SK-N-SH (cell line): ENCODE measurements at regions not wholly inside any gene's neighbourhood (a gene's known extent, or its start where the extent isn't known, plus 50 kb on each side); places are given as distances from the start of the nearest gene placed in this dataset.

Experiments
- CTCF ChIA-PET: fragments of 300-600, 350-600 bp; formaldehyde crosslinking; extraction: SDS; loops from one replicate; lab custom pipeline; 2021; lab: Yijun Ruan, JAX
- POLR2A ChIA-PET: fragments of 350-600 bp; sonication (Branson Sonifier 250); formaldehyde crosslinking; extraction: SDS; loops from one replicate; lab custom pipeline; 2020; ENCODE audit warnings: antibody characterized with exemption, inconsistent platforms; lab: Yijun Ruan, JAX
- DNase-seq: peaks from one replicate; pipeline ENCODE4 v3.0.0; 2012
- H2AFZ ChIP-seq: fragments of 200-600 bp; sonication (generic); 2 replicates; pipeline ENCODE4 v1.8.1; 2016; ENCODE audit warnings: antibody characterized with exemption, mild to moderate bottlenecking, low read depth
- H3F3A ChIP-seq: fragments of 200-600 bp; sonication (generic); replicated peaks from 2 replicates; pipeline ENCODE3; 2016; ENCODE audit warnings: antibody characterized with exemption, mild to moderate bottlenecking; ENCODE audit not compliant: insufficient read depth
- H3K27ac ChIP-seq, 2 experiments: fragments of 200-500 bp in 1 of 2; fragments of 200-600 bp in 1 of 2; sonication (Bioruptor generic) in 1 of 2; sonication (generic), shearing (Covaris generic) in 1 of 2; 2 replicates each; pipeline versions ENCODE4 v1.5.1 to v1.6.1; 2014 to 2016; ENCODE audit warnings: low read depth in 2 of 2, inconsistent platforms in 1 of 2, low read length in 1 of 2, mild to moderate bottlenecking in 1 of 2, mixed read lengths in 1 of 2
- H3K27me3 ChIP-seq: fragments of 200-600 bp; sonication (generic), shearing (Covaris generic); 2 replicates; pipeline ENCODE4 v1.6.1; 2016; ENCODE audit warnings: mixed run types; ENCODE audit not compliant: insufficient read depth
- H3K36me3 ChIP-seq, 2 experiments: fragments of 200-500 bp in 1 of 2; fragments of 200-600 bp in 1 of 2; sonication (Bioruptor generic) in 1 of 2; sonication (generic) in 1 of 2; replicated peaks in 1 of 2; 2 replicates each; pipeline versions ENCODE3 to v1.5.1; 2014 to 2016; ENCODE audit warnings: low read length in 1 of 2, mild to moderate bottlenecking in 1 of 2; ENCODE audit not compliant: insufficient read depth in 2 of 2, control insufficient read depth in 1 of 2
- H3K4me1 ChIP-seq, 2 experiments: fragments of 200-500 bp in 1 of 2; fragments of 200-600 bp in 1 of 2; sonication (Bioruptor generic) in 1 of 2; sonication (generic), shearing (Covaris generic) in 1 of 2; 2 replicates each; pipeline versions ENCODE4 v1.5.1 to v1.6.1; 2014 to 2016; ENCODE audit warnings: low read depth in 1 of 2, low read length in 1 of 2, mixed run types in 1 of 2; ENCODE audit not compliant: insufficient read depth in 2 of 2, control insufficient read depth in 1 of 2
- H3K4me2 ChIP-seq: fragments of 200-600 bp; sonication (generic), shearing (Covaris generic); 2 replicates; pipeline ENCODE4 v1.6.1; 2017; ENCODE audit warnings: mixed run types
- H3K4me3 ChIP-seq, 2 experiments: fragments of 200-500 bp in 1 of 2; fragments of 200-600 bp in 1 of 2; sonication (Bioruptor generic) in 1 of 2; sonication (generic), shearing (Covaris generic) in 1 of 2; 2 replicates each; pipeline versions ENCODE4 v1.5.1 to v1.8.1; 2014 to 2016; ENCODE audit warnings: low read depth in 2 of 2, inconsistent platforms in 1 of 2, low read length in 1 of 2, mild to moderate bottlenecking in 1 of 2, mixed read lengths in 1 of 2, moderate library complexity in 1 of 2
- H3K79me2 ChIP-seq: fragments of 200-600 bp; sonication (generic); 2 replicates; pipeline ENCODE4 v1.8.1; 2017; ENCODE audit warnings: mild to moderate bottlenecking; ENCODE audit not compliant: insufficient read depth
- H3K9ac ChIP-seq: fragments of 200-600 bp; sonication (generic); 2 replicates; pipeline ENCODE4 v1.6.1; 2017; ENCODE audit warnings: mixed run types
- H3K9me2 ChIP-seq: fragments of 200-600 bp; sonication (generic); 2 replicates; pipeline ENCODE4 v1.6.1; 2017; ENCODE audit warnings: mixed run types
- H3K9me3 ChIP-seq: fragments of 200-600 bp; sonication (generic); 2 replicates; pipeline ENCODE4 v1.6.1; 2017; ENCODE audit warnings: mixed run types, mild to moderate bottlenecking, moderate library complexity
- H4K20me1 ChIP-seq: fragments of 200-600 bp; sonication (generic); 2 replicates; pipeline ENCODE4 v1.6.1; 2017; ENCODE audit warnings: mild to moderate bottlenecking, mixed run types; ENCODE audit not compliant: insufficient read depth
- ELF1 ChIP-seq: IDR thresholded peaks from 2 replicates; pipeline ENCODE4 v1.4.0; 2012
- FOXJ3 ChIP-seq: sonication (generic); formaldehyde crosslinking; IDR thresholded peaks from 2 replicates; pipeline ENCODE4 v1.5.1; 2020; ENCODE audit warnings: mild to moderate bottlenecking, missing genetic modification reagents
- GATA2 ChIP-seq: sonication (generic); formaldehyde crosslinking; IDR thresholded peaks from 2 replicates; pipeline ENCODE4 v1.5.0; 2020; ENCODE audit warnings: mild to moderate bottlenecking, missing genetic modification reagents
- IRF3 ChIP-seq: fragments of 150-350 bp; IDR thresholded peaks from 2 replicates; pipeline ENCODE4 v1.6.1; 2016; ENCODE audit warnings: mild to moderate bottlenecking, low read depth, low read length
- MXI1 ChIP-seq: IDR thresholded peaks from 2 replicates; pipeline ENCODE4 v1.6.1; 2012; ENCODE audit warnings: mild to moderate bottlenecking, low read depth, low read length, improper control_type of control experiment
- PBX3 ChIP-seq: IDR thresholded peaks from 2 replicates; pipeline ENCODE4; 2012
- REST ChIP-seq: IDR thresholded peaks from 2 replicates; pipeline ENCODE4 v1.6.1; 2012; ENCODE audit warnings: mild to moderate bottlenecking, low read depth, low read length, moderate library complexity
- SIN3A ChIP-seq: IDR thresholded peaks from 2 replicates; pipeline ENCODE4 v1.6.1; 2012; ENCODE audit warnings: low read depth, mild to moderate bottlenecking, low read length, moderate library complexity, borderline replicate concordance
- USF1 ChIP-seq: IDR thresholded peaks from 2 replicates; pipeline ENCODE4 v1.4.0; 2012; ENCODE audit warnings: low read depth, borderline replicate concordance
- whole genome bisulfite sequencing: methylation state at CpG from one replicate; pipeline ENCODE4 v1.1.6; 2017; ENCODE audit warnings: low lambda C conversion rate; 5-methylcytosine and 5-hydroxymethylcytosine counted together

- Histone ChIP-seq H3K4me1 (no peaks in the 10 kb centered on the region; a peak in 1 of 4 replicates), H3K9me3 (no peaks in the 10 kb centered on the region), H3F3A (no peaks in the 10 kb centered on the region), H3K36me3 (no peaks in the 10 kb centered on the region), H3K79me2 (no peaks in the 10 kb centered on the region), H3K4me3 (no peak overlapping the region), H3K9ac (no peak overlapping the region), H2AFZ (no peak overlapping the region), H3K27me3 (no peaks in the 10 kb centered on the region), H4K20me1 (no peaks in the 10 kb centered on the region), H3K27ac (no peak overlapping the region), H3K4me2 (no peak overlapping the region), H3K9me2 (no peaks in the 10 kb centered on the region)
- DNase-seq, result no peak
- WGBS, result 43% methylated on average over 11 of the region's 13 CpGs
- CTCF ChIA-PET, result interaction anchor here (0.8 to 1.2 kb wide), 4 partner anchors 8 to 133 kb away, joined by 3 to 5 read pairs (median 4); no protein-coding TSS in a partner anchor
- POLR2A ChIA-PET, result no interaction called here
- TF ChIP-seq GATA2 (no peak), FOXJ3 (CRISPR knock-in tag) (no peak), PBX3 (no peak), USF1 (no peak), REST (no peak), ELF1 (no peak), IRF3 (no peak), SIN3A (no peak), MXI1 (no peak)
These were observed 126.6 kb downstream of the BARX1 start for GRCh38 chr9:93828331-93829097.
